HG03196 (cell line): ENCODE measurements at regions not wholly inside any gene's neighbourhood (a gene's known extent, or its start where the extent isn't known, plus 50 kb on each side); places are given as distances from the start of the nearest gene placed in this dataset.

Experiments
- ATAC-seq: cut with Tn5 transposase; IDR thresholded peaks from one replicate; pipeline ENCODE4 v1.9.1; 2021; ENCODE audit not compliant: unreplicated experiment

GRCh38 chr7:114853189-114853588 lies 68.7 kb upstream of the MDFIC start:
- ATAC-seq: no peak

DNA sequence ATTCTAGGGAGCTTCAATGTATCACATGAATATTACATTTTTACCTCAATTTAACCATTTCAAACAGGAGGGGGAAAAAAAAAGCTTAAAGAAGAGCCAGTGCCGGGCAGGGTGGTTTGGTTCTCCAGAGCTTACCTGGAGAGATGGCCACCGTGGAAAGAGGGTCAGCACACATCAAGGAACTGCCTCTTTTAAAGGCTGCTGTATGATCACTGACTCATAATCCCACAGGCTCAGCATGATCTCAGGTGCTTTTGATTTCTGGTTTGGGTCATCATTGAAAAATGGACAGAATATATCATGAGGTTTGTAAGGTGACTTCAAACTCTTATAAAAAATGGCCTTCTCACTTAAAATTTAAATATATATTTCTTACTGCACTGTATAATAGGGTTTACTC lies 67.5 kb upstream of the MDFIC start:
- no peak for ATAC-seq

DNA sequence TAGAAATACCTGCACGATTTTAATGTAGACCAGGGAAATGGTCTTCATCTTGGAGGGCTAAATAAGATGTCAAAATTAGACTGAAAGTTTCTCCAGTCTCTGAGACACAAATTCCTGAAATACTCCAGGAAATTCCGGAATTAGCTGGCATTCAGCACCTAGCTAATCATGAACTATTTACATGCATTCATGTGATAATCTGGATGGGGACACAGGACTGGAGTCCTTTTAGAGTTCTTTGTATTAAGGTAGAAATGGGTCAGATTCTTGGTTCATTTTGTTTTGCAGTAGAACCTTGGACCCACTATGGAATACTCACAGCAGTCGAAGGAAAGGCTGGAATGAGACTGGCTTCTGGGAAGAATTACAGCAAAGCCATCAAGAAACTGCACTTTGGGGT lies 65.3 kb upstream of the MDFIC start:
- no peak for ATAC-seq

GRCh38 chr7:114857605-114858004 lies 64.3 kb upstream of the MDFIC start:
- no peak for ATAC-seq

GRCh38 chr7:114859477-114859876 lies 62.4 kb upstream of the MDFIC start:
- ATAC-seq: no peak

DNA sequence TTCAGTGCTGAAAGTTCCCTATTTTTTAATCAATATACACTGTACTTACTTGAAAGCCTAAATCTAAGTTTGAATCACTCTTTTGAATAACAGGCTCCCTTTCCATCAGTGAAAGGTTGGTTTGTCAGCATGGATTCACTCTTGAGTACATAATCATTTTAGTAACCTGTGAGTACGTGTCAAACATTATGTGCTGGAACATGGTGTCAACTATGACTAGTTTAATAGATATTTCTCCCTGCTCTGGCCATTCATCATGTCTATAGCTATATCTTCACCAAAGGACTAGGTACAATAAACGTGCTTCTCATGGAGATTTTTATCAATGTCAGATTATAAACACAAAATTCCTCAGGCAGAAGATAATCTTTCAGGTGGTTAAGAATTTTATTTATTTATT lies 61.7 kb upstream of the MDFIC start:
- ATAC-seq: no peak

- no peak for ATAC-seq
Observed at GRCh38 chr7:114862406-114862805, 59.5 kb upstream of the MDFIC start.

DNA sequence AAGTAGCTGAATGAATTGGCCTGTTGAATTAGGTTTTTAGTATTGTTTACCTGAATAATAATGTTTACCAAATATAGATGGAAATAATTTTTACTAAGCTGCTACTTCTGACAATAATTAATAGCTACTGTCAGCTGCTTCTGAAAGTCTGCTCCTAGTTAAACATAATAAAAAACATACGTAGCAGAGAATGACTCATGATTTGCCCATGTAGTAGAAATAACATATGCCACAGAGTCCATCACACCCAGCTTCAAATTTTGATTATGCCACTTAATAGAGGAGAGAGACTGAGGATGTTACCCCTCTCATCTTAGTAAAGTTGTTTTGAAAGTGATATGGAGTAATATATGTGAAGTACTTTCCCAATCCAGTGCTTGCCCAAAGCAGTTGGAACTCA lies 57.6 kb upstream of the MDFIC start:
- ATAC-seq: no peak

DNA sequence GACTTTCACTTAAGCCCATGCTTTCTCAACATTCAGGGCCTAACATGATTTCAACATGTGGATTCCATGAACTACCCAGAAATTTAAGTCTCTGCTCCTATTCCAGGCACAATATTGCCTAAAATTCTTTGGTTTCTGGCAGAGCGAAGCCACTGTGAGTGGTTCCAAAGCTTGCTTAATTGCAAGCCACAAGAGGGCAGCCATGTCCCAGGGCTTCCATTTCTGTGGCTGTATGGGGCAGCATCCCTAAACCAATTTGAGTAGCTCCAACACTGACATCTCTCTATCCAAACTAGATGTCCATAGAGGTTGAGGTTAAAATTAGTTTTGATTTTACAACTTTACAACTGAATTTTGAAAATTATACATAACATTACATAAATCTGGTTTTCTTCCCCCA lies 56.3 kb upstream of the MDFIC start:
- ATAC-seq: peak; percentile 89
